Uterus (tissue), 3 donors: ENCODE measurements at regions not wholly inside any gene's neighbourhood (a gene's known extent, or its start where the extent isn't known, plus 50 kb on each side); places are given as distances from the start of the nearest gene placed in this dataset.

Source experiments
- DNase-seq, 2 donors: peaks; one replicate each; pipeline ENCODE4 v3.0.0-alpha.2; 2019 to 2020
- H3K27ac ChIP-seq, 2 donors: fragments of 200-600 bp; sonication (generic); 1 replicate in 1 of 2; 2 replicates in 1 of 2; pipeline ENCODE4 v1.5.1; 2016 to 2018
- H3K27me3 ChIP-seq, 2 donors: fragments of 200-600 bp; sonication (generic); one replicate each; pipeline ENCODE4 v1.5.1; 2018 to 2019; ENCODE audit warnings: control low read depth in 1 of 2
- H3K36me3 ChIP-seq, 2 donors: fragments of 200-600 bp; sonication (generic); one replicate each; pipeline ENCODE4 v1.5.1; 2019; ENCODE audit warnings: control low read depth in 1 of 2
- H3K4me1 ChIP-seq, 2 donors: fragments of 200-600 bp; sonication (generic); one replicate each; pipeline ENCODE4 v1.5.1; 2018 to 2019; ENCODE audit warnings: control low read depth in 1 of 2
- H3K4me3 ChIP-seq, 2 donors: fragments of 200-600 bp; sonication (generic); 1 replicate in 1 of 2; 2 replicates in 1 of 2; pipeline ENCODE4 v1.5.1; 2018 to 2019; ENCODE audit warnings: mild to moderate bottlenecking in 1 of 2
- H3K9me3 ChIP-seq, 2 donors: fragments of 200-600 bp; sonication (generic); one replicate each; pipeline ENCODE4 v1.5.1; 2019; ENCODE audit warnings: control low read depth in 1 of 2
- CTCF ChIP-seq, 4 experiments: fragments of 200-600 bp in 2 of 4; fragments of 450-650 bp in 2 of 4; sonication (generic) in 2 of 4; IDR thresholded peaks; one replicate each; pipeline ENCODE4 v1.5.1; 2016 to 2019; ENCODE audit warnings: antibody characterized with exemption in 4 of 4, mild to moderate bottlenecking in 2 of 4, moderate library complexity in 1 of 4
- POLR2A ChIP-seq, 2 donors: fragments of 450-650 bp; IDR thresholded peaks; one replicate each; pipeline ENCODE4 v1.6.1; 2016; ENCODE audit warnings: antibody characterized with exemption in 2 of 2, mild to moderate bottlenecking in 1 of 2, moderate library complexity in 1 of 2
- intact Hi-C: fragments of 100-400 bp; cut with DNase I; formaldehyde crosslinking; loops from one replicate; pipeline ENCODE4 v1.15.1; 2023; ENCODE audit warnings: low total_unique reads
- donor health status: DM: yes; HTN: yes; CAD: no.

- intact Hi-C loops = no loop called here
- no peak for DNase-seq
Observed at GRCh38 chr9:135225619-135226228, 138.3 kb downstream of the OLFM1 start.

GRCh38 chr9:135226369-135227050 is 139.0 kb downstream of the OLFM1 start:
- TF ChIP-seq POLR2A (IDR thresholded peaks at IDR 0.05) (no peak), CTCF (IDR thresholded peaks at IDR 0.05) (no peak)
- no peak overlapping the region for H3K4me3 ChIP-seq
- H3K27ac ChIP-seq = no peak overlapping the region
- intact Hi-C loops = no loop called here
- no peaks in the 10 kb centered on the region for H3K9me3 ChIP-seq
- H3K36me3 ChIP-seq = no peaks in the 10 kb centered on the region
- no peak for DNase-seq
- no peaks in the 10 kb centered on the region for H3K27me3 ChIP-seq
- H3K4me1 ChIP-seq = no peaks in the 10 kb centered on the region

More at GRCh38 chr9:135225619-135226228, 138.3 kb downstream of the OLFM1 start:
- no peaks in the 10 kb centered on the region for H3K9me3 ChIP-seq
- H3K4me1 ChIP-seq = no peaks in the 10 kb centered on the region
- no peaks in the 10 kb centered on the region for H3K27me3 ChIP-seq
- H3K36me3 ChIP-seq = no peaks in the 10 kb centered on the region
- no peak for TF ChIP-seq POLR2A (IDR thresholded peaks at IDR 0.05)
- no peak for TF ChIP-seq CTCF (IDR thresholded peaks at IDR 0.05)
- no peak overlapping the region for H3K4me3 ChIP-seq
- no peak overlapping the region for H3K27ac ChIP-seq

- no peaks in the 10 kb centered on the region for H3K36me3 ChIP-seq
- H3K27me3 ChIP-seq = no peaks in the 10 kb centered on the region
- H3K4me1 ChIP-seq = no peaks in the 10 kb centered on the region
- H3K4me3 ChIP-seq = no peak overlapping the region
- no peak overlapping the region for H3K27ac ChIP-seq
- TF ChIP-seq POLR2A (IDR thresholded peaks at IDR 0.05) (no peak), CTCF (IDR thresholded peaks at IDR 0.05) (no peak)
- intact Hi-C loops = no loop called here
- no peak for DNase-seq
- no peaks in the 10 kb centered on the region for H3K9me3 ChIP-seq
Observed at GRCh38 chr9:135227641-135228251, 140.3 kb downstream of the OLFM1 start.

- no peak overlapping the region for H3K4me3 ChIP-seq
- H3K27ac ChIP-seq = no peak overlapping the region
- DNase-seq = no peak
- H3K9me3 ChIP-seq = no peaks in the 10 kb centered on the region
- no peaks in the 10 kb centered on the region for H3K36me3 ChIP-seq
- TF ChIP-seq CTCF (IDR thresholded peaks at IDR 0.05) (no peak), POLR2A (IDR thresholded peaks at IDR 0.05) (no peak)
- H3K4me1 ChIP-seq = no peaks in the 10 kb centered on the region
- no peaks in the 10 kb centered on the region for H3K27me3 ChIP-seq
- intact Hi-C loops = no loop called here
Observed at GRCh38 chr9:135228345-135228982, 141.0 kb downstream of the OLFM1 start.
